SU-DHL-6 (cell line): ENCODE measurements at regions not wholly inside any gene's neighbourhood (a gene's known extent, or its start where the extent isn't known, plus 50 kb on each side); places are given as distances from the start of the nearest gene placed in this dataset.

Experiments used
- CTCF ChIP-seq: fragments of 200-600 bp; sonication (generic); IDR thresholded peaks from one replicate; pipeline ENCODE4 v1.5.1; 2017; ENCODE audit warnings: antibody characterized with exemption, mild to moderate bottlenecking, low read length, moderate library complexity; ENCODE audit not compliant: insufficient read depth, poor library complexity, severe bottlenecking
- EZH2phosphoT487 ChIP-seq: fragments of 200-600 bp; sonication (generic), shearing (Covaris generic); conservative IDR thresholded peaks from 2 replicates; pipeline ENCODE4 v1.6.1; 2018; ENCODE audit warnings: mild to moderate bottlenecking, antibody characterized with exemption, low read length, moderate library complexity, mixed read lengths

- TF ChIP-seq CTCF (no peak), EZH2phosphoT487 (no peak)
These were observed 87.4 kb upstream of the GPR149 start for GRCh38 chr3:154517404-154517803.
